Ovary (tissue), 3 donors: ENCODE measurements at regions not wholly inside any gene's neighbourhood (a gene's known extent, or its start where the extent isn't known, plus 50 kb on each side); places are given as distances from the start of the nearest gene placed in this dataset.

Source experiments
- EP300 ChIP-seq: sonication (generic); formaldehyde crosslinking; IDR thresholded peaks from one replicate; pipeline ENCODE4 v1.6.1; 2017; ENCODE audit warnings: antibody characterized with exemption
- POLR2A ChIP-seq: fragments of 450-650 bp; IDR thresholded peaks from one replicate; pipeline ENCODE4 v1.6.1; 2017; ENCODE audit warnings: antibody characterized with exemption, mild to moderate bottlenecking, moderate library complexity
- TF ChIP-seq, protein P1 (sequence below), 3 donors: fragments of 450-650 bp in 2 of 3; fragments of 200-600 bp in 1 of 3; IDR thresholded peaks; one replicate each; pipeline versions ENCODE4 v1.5.1 to v1.8.0; 2016 to 2022; ENCODE audit warnings: antibody characterized with exemption in 3 of 3, mild to moderate bottlenecking in 1 of 3
- donor health status: DM: no; HTN: no; CAD: no.

- TF ChIP-seq, protein P1, sequence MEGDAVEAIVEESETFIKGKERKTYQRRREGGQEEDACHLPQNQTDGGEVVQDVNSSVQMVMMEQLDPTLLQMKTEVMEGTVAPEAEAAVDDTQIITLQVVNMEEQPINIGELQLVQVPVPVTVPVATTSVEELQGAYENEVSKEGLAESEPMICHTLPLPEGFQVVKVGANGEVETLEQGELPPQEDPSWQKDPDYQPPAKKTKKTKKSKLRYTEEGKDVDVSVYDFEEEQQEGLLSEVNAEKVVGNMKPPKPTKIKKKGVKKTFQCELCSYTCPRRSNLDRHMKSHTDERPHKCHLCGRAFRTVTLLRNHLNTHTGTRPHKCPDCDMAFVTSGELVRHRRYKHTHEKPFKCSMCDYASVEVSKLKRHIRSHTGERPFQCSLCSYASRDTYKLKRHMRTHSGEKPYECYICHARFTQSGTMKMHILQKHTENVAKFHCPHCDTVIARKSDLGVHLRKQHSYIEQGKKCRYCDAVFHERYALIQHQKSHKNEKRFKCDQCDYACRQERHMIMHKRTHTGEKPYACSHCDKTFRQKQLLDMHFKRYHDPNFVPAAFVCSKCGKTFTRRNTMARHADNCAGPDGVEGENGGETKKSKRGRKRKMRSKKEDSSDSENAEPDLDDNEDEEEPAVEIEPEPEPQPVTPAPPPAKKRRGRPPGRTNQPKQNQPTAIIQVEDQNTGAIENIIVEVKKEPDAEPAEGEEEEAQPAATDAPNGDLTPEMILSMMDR (IDR thresholded peaks at IDR 0.05) = no peak
- TF ChIP-seq POLR2A = no peak
- TF ChIP-seq EP300 = no peak
These were observed 358.2 kb upstream of the MEOX2 start for GRCh38 chr7:16044645-16045044.
